HCT116 (cell line): ENCODE measurements at regions not wholly inside any gene's neighbourhood (a gene's known extent, or its start where the extent isn't known, plus 50 kb on each side); places are given as distances from the start of the nearest gene placed in this dataset.

Experiments
- ATAC-seq: fragments of 200-7000 bp; cut with Tn5 transposase; 2 replicates; pipeline ENCODE4 v1.9.1; 2020; ENCODE audit warnings: mild to moderate bottlenecking, moderate library complexity
- BruUV-seq: library from RNA; stranded (reverse); fragments of 400-500 nt; replicated peaks from 2 replicates; lab custom pipeline; 2021; lab: Mats Ljungman, UMichigan
- CTCF ChIA-PET: fragments of 300-600 bp; sonication (Branson Sonifier 250); formaldehyde crosslinking; loops from one replicate; lab custom pipeline; 2021; ENCODE audit warnings: antibody characterized with exemption; lab: Charles Lee
- POLR2A ChIA-PET: fragments of 300-600, 350-600 bp; sonication (Branson Sonifier 250); formaldehyde crosslinking; loops from one replicate; lab custom pipeline; 2021; ENCODE audit warnings: antibody characterized with exemption; lab: Charles Lee
- RAD21 ChIA-PET, 2 experiments: fragments of 300-600 bp; sonication (Branson Sonifier 250); formaldehyde crosslinking; loops; one replicate each; lab custom pipeline; 2023; ENCODE audit warnings: low total read pairs in 2 of 2; ENCODE audit not compliant: uncharacterized antibody in 2 of 2, unreplicated experiment in 2 of 2, low non-redundant PET in 1 of 2; lab: Charles Lee
- DNase-seq: peaks from one replicate; pipeline ENCODE4 v3.0.0-alpha.2; 2010; ENCODE audit warnings: low read depth, low spot score
- H2AFZ ChIP-seq: fragments of 200-600 bp; shearing (Covaris generic), sonication (generic); 2 replicates; pipeline ENCODE4 v1.6.1; 2017; ENCODE audit warnings: low read depth, mixed run types, mixed read lengths, antibody characterized with exemption, low read length; ENCODE audit not compliant: poor library complexity, severe bottlenecking
- H3K27ac ChIP-seq: 2 replicates; pipeline ENCODE4 v1.5.1; 2012; ENCODE audit warnings: low read depth, low read length
- H3K27me3 ChIP-seq: fragments of 200-600 bp; sonication (generic); 2 replicates; pipeline ENCODE4 v1.6.1; 2016; ENCODE audit warnings: mixed run types, low read length, mixed read lengths; ENCODE audit not compliant: insufficient read depth
- H3K36me3 ChIP-seq, 2 experiments: fragments of 200-500 bp in 1 of 2; fragments of 200-600 bp in 1 of 2; sonication (Bioruptor generic) in 1 of 2; sonication (generic) in 1 of 2; 2 replicates each; pipeline versions ENCODE4 v1.5.1 to v1.6.1; 2014 to 2016; ENCODE audit warnings: low read length in 2 of 2, inconsistent platforms in 1 of 2, mixed read lengths in 1 of 2, mixed run types in 1 of 2; ENCODE audit not compliant: insufficient read depth in 2 of 2, control insufficient read depth in 1 of 2
- H3K4me1 ChIP-seq, 2 experiments: fragments of 200-600 bp in 1 of 2; sonication (generic) in 1 of 2; 2 replicates each; pipeline versions ENCODE4 v1.5.1 to v1.6.1; 2012 to 2017; ENCODE audit warnings: low read length in 2 of 2, inconsistent platforms in 1 of 2, mild to moderate bottlenecking in 1 of 2, mixed read lengths in 1 of 2, mixed run types in 1 of 2, moderate library complexity in 1 of 2; ENCODE audit not compliant: insufficient read depth in 2 of 2, control insufficient read depth in 1 of 2
- H3K4me2 ChIP-seq: fragments of 200-600 bp; sonication (generic); 2 replicates; pipeline ENCODE4 v1.6.1; 2017; ENCODE audit warnings: mixed run types, low read length, mixed read lengths
- H3K4me3 ChIP-seq, 2 experiments: fragments of 200-600 bp in 1 of 2; sonication (generic) in 1 of 2; replicated peaks in 1 of 2; 2 replicates each; pipeline ENCODE4 v1.5.1; 2011 to 2016; ENCODE audit warnings: low read length in 2 of 2, control low read depth in 1 of 2, low read depth in 1 of 2, mild to moderate bottlenecking in 1 of 2, mixed read lengths in 1 of 2, mixed run types in 1 of 2
- H3K79me2 ChIP-seq: fragments of 200-600 bp; sonication (generic); 2 replicates; pipeline ENCODE4 v1.6.1; 2017; ENCODE audit warnings: mild to moderate bottlenecking, mixed run types, low read length, moderate library complexity, mixed read lengths; ENCODE audit not compliant: insufficient read depth
- H3K9ac ChIP-seq: fragments of 200-600 bp; sonication (generic); 2 replicates; pipeline ENCODE4 v1.6.1; 2016; ENCODE audit warnings: low read length, mixed read lengths
- H3K9me2 ChIP-seq: fragments of 200-600 bp; sonication (generic), shearing (Covaris generic); 2 replicates; pipeline ENCODE4 v1.6.1; 2017; ENCODE audit warnings: mixed run types, mild to moderate bottlenecking, moderate library complexity; ENCODE audit not compliant: insufficient read depth
- H3K9me3 ChIP-seq, 2 experiments: fragments of 200-500 bp in 1 of 2; fragments of 200-600 bp in 1 of 2; sonication (Bioruptor generic) in 1 of 2; sonication (generic) in 1 of 2; 2 replicates each; pipeline ENCODE4 v1.6.1; 2014 to 2017; ENCODE audit warnings: low read length in 2 of 2, mixed read lengths in 2 of 2, inconsistent platforms in 1 of 2, low read depth in 1 of 2, mild to moderate bottlenecking in 1 of 2, mixed run types in 1 of 2, moderate library complexity in 1 of 2; ENCODE audit not compliant: control insufficient read depth in 1 of 2, insufficient read depth in 1 of 2
- H4K20me1 ChIP-seq: fragments of 200-600 bp; sonication (generic), shearing (Covaris generic); 2 replicates; pipeline ENCODE4 v1.6.1; 2017; ENCODE audit warnings: mixed run types, mild to moderate bottlenecking, moderate library complexity; ENCODE audit not compliant: insufficient read depth
- EZH2 ChIP-seq: fragments of 200-600 bp; sonication (generic); IDR thresholded peaks from 2 replicates; pipeline ENCODE4 v1.6.1; 2017; ENCODE audit warnings: antibody characterized with exemption, mixed run types
- JUND ChIP-seq: IDR thresholded peaks from 2 replicates; pipeline ENCODE4 v1.6.1; 2012
- TCF7L2 ChIP-seq: IDR thresholded peaks from 2 replicates; pipeline ENCODE4 v1.7.0; 2011; ENCODE audit warnings: borderline replicate concordance, inconsistent platforms; ENCODE audit not compliant: insufficient read depth, insufficient read length; ENCODE audit errors: extremely low read depth
- intact Hi-C: fragments of 100-400 bp; cut with micrococcal nuclease; formaldehyde crosslinking; loops from 2 replicates; pipeline ENCODE4 v1.10.0; 2022
- TF ChIP-seq, protein P1 (sequence below), 3 experiments: fragments of 200-600 bp in 1 of 3; sonication (generic) in 1 of 3; IDR thresholded peaks in 2 of 3; conservative IDR thresholded peaks in 1 of 3; 2 replicates each; pipeline ENCODE4 v1.5.1; 2012 to 2017; ENCODE audit warnings: low read depth in 2 of 3, low read length in 2 of 3, antibody characterized with exemption in 1 of 3, borderline replicate concordance in 1 of 3, control low read depth in 1 of 3, mild to moderate bottlenecking in 1 of 3, mixed read lengths in 1 of 3, mixed run types in 1 of 3, moderate library complexity in 1 of 3; ENCODE audit not compliant: insufficient read depth in 1 of 3
- TF ChIP-seq, protein P2 (sequence below): IDR thresholded peaks from 2 replicates; pipeline ENCODE4 v1.6.1; 2012
- TF ChIP-seq, protein P3 (sequence below): IDR thresholded peaks from 2 replicates; pipeline ENCODE4 v1.6.1; 2011; ENCODE audit warnings: mild to moderate bottlenecking, low read length, moderate library complexity; ENCODE audit not compliant: insufficient replicate concordance; ENCODE audit errors: extremely low read depth

DNA sequence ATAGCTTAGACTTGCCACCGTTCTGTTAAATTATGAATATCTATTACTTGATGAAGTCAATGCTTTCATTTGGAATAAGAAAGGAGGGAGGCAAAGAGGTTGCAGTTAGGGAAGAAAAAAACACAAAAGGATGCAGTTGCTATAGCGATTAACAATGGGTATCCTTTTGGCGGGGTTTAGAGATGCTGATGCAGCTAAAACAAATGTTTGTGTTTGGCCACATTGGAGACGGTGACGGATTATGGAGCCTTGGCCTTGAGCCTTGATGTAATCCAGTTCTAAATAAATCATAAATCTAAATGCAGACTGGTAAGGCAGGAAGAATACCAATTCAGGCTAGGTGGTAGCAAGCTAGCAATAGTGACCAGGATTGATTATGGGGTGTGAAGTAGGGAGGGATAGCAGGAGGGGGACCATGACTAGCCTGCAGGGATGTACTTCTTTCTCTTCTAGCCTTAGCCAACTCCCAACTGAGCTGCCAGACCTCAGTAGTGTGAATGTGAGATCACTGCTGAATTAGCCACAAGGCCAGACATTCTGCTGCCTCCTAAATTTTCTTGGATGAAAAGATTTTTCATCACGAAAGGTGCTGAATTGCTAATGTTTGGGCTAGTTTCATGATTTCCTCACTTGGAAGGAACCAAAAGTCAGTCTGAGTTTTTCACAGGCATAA lies 160.3 kb downstream of the TLR4 start:
- Histone ChIP-seq H3K79me2 (no peaks in the 10 kb centered on the region), H3K4me3 (no peak overlapping the region), H3K27ac (no peak overlapping the region), H3K27me3 (no peaks in the 10 kb centered on the region), H3K9me3 (peaks cover 16 to 17% of the 10 kb centered on the region in 2 experiments; a peak in 2 of 4 replicates), H3K4me2 (no peak overlapping the region), H3K9me2 (no peaks in the 10 kb centered on the region), H2AFZ (no peak overlapping the region), H3K36me3 (no peaks in the 10 kb centered on the region), H3K9ac (no peak overlapping the region), H3K4me1 (no peaks in the 10 kb centered on the region), H4K20me1 (no peaks in the 10 kb centered on the region)
- ATAC-seq (no peak), DNase-seq (no peak)
- POLR2A ChIA-PET, result no interaction called here
- RAD21 ChIA-PET, result no interaction called here
- intact Hi-C loops, result no loop called here
- BruUV-seq, result no TSS peak
- TF ChIP-seq, protein P1, sequence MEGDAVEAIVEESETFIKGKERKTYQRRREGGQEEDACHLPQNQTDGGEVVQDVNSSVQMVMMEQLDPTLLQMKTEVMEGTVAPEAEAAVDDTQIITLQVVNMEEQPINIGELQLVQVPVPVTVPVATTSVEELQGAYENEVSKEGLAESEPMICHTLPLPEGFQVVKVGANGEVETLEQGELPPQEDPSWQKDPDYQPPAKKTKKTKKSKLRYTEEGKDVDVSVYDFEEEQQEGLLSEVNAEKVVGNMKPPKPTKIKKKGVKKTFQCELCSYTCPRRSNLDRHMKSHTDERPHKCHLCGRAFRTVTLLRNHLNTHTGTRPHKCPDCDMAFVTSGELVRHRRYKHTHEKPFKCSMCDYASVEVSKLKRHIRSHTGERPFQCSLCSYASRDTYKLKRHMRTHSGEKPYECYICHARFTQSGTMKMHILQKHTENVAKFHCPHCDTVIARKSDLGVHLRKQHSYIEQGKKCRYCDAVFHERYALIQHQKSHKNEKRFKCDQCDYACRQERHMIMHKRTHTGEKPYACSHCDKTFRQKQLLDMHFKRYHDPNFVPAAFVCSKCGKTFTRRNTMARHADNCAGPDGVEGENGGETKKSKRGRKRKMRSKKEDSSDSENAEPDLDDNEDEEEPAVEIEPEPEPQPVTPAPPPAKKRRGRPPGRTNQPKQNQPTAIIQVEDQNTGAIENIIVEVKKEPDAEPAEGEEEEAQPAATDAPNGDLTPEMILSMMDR (IDR thresholded peaks at IDR 0.05 in 2 of 3, conservative IDR thresholded peaks at IDR 0.05 in 1 of 3; ENCODE audit: borderline replicate concordance in 1 of 3, insufficient read depth in 1 of 3, low read depth in 2 of 3, low read length in 2 of 3), result no peak
- TF ChIP-seq JUND (no peak), TCF7L2 (no peak), EZH2 (no peak)
- TF ChIP-seq, protein P2, sequence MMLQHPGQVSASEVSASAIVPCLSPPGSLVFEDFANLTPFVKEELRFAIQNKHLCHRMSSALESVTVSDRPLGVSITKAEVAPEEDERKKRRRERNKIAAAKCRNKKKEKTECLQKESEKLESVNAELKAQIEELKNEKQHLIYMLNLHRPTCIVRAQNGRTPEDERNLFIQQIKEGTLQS, result no peak
- TF ChIP-seq, protein P3, sequence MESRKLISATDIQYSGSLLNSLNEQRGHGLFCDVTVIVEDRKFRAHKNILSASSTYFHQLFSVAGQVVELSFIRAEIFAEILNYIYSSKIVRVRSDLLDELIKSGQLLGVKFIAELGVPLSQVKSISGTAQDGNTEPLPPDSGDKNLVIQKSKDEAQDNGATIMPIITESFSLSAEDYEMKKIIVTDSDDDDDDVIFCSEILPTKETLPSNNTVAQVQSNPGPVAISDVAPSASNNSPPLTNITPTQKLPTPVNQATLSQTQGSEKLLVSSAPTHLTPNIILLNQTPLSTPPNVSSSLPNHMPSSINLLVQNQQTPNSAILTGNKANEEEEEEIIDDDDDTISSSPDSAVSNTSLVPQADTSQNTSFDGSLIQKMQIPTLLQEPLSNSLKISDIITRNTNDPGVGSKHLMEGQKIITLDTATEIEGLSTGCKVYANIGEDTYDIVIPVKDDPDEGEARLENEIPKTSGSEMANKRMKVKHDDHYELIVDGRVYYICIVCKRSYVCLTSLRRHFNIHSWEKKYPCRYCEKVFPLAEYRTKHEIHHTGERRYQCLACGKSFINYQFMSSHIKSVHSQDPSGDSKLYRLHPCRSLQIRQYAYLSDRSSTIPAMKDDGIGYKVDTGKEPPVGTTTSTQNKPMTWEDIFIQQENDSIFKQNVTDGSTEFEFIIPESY, result no peak
- CTCF ChIA-PET, result no interaction called here
